ENCODE measurements at regions not wholly inside any gene's neighbourhood (a gene's known extent, or its start where the extent isn't known, plus 50 kb on each side); places are given as distances from the start of the nearest gene placed in this dataset.

- Histone ChIP-seq H3K4me2 (ENCODE audit: low read length) (no peak overlapping the region), H2AK5ac (ENCODE audit: low read length) (no peak overlapping the region), H3K27ac (ENCODE audit: low read depth, low read length) (no peak overlapping the region), H2BK5ac (ENCODE audit: low read length) (no peak overlapping the region), H3K4me3 (ENCODE audit: low read length) (no peak overlapping the region), H3K56ac (ENCODE audit: low read length) (no peak overlapping the region), H3K36me3 (ENCODE audit: control insufficient read depth, insufficient read depth, low read length) (no peaks in the 10 kb centered on the region), H2BK15ac (replicated peaks; ENCODE audit: low read depth) (no peak overlapping the region), H3K79me2 (ENCODE audit: control insufficient read depth, insufficient read depth, low read length) (no peaks in the 10 kb centered on the region), H4K5ac (ENCODE audit: low read length) (no peak overlapping the region), H2BK120ac (ENCODE audit: low read depth, low read length) (no peak overlapping the region), H3K18ac (ENCODE audit: low read length) (no peak overlapping the region), H3K27me3 (ENCODE audit: insufficient read depth, low read length, poor library complexity) (no peaks in the 10 kb centered on the region), H4K8ac (ENCODE audit: low read depth, low read length) (no peak overlapping the region), H3K79me1 (ENCODE audit: low read length) (no peaks in the 10 kb centered on the region), H3K23ac (ENCODE audit: low read length) (no peak overlapping the region), H3K9ac (ENCODE audit: low read length) (no peak overlapping the region), H3K4me1 (ENCODE audit: control insufficient read depth, low read depth, low read length) (no peaks in the 10 kb centered on the region), H3K4ac (ENCODE audit: low read depth, low read length) (no peak overlapping the region)
- WGBS (ENCODE audit: extremely low coverage, insufficient coverage, low lambda C conversion rate) = no CpG with 5 or more reads among the region's 2 CpGs
- DNase-seq = no peak
These were observed 828.7 kb upstream of the LRRN3 start for GRCh38 chr7:110262251-110262650.

- no peak overlapping the region for H3K9ac ChIP-seq (ENCODE audit: low read length)
- H3K4ac ChIP-seq (ENCODE audit: low read depth, low read length) = no peak overlapping the region
- no peak overlapping the region for H2BK5ac ChIP-seq (ENCODE audit: low read length)
- H3K27ac ChIP-seq (ENCODE audit: low read depth, low read length) = no peak overlapping the region
- no peak overlapping the region for H2BK120ac ChIP-seq (ENCODE audit: low read depth, low read length)
- no peak overlapping the region for H3K23ac ChIP-seq (ENCODE audit: low read length)
- H3K56ac ChIP-seq (ENCODE audit: low read length) = no peak overlapping the region
- no peaks in the 10 kb centered on the region for H3K36me3 ChIP-seq (ENCODE audit: control insufficient read depth, insufficient read depth, low read length)
- no peak overlapping the region for H4K5ac ChIP-seq (ENCODE audit: low read length)
- no peak overlapping the region for H3K4me2 ChIP-seq (ENCODE audit: low read length)
- H3K79me1 ChIP-seq (ENCODE audit: low read length) = no peaks in the 10 kb centered on the region
- no peak overlapping the region for H3K18ac ChIP-seq (ENCODE audit: low read length)
- WGBS (ENCODE audit: extremely low coverage, insufficient coverage, low lambda C conversion rate) = no CpG with 5 or more reads among the region's 5 CpGs
- no peak overlapping the region for H4K8ac ChIP-seq (ENCODE audit: low read depth, low read length)
- no peak overlapping the region for H3K4me3 ChIP-seq (ENCODE audit: low read length)
- H3K4me1 ChIP-seq (ENCODE audit: control insufficient read depth, low read depth, low read length) = no peaks in the 10 kb centered on the region
- no peak overlapping the region for H2AK5ac ChIP-seq (ENCODE audit: low read length)
- H3K79me2 ChIP-seq (ENCODE audit: control insufficient read depth, insufficient read depth, low read length) = no peaks in the 10 kb centered on the region
- DNase-seq = no peak
- no peaks in the 10 kb centered on the region for H3K27me3 ChIP-seq (ENCODE audit: insufficient read depth, low read length, poor library complexity)
- no peak overlapping the region for H2BK15ac ChIP-seq (replicated peaks; ENCODE audit: low read depth)
These were observed 826.6 kb upstream of the LRRN3 start for GRCh38 chr7:110264288-110264687.

- H3K4ac ChIP-seq (ENCODE audit: low read depth, low read length) = no peak overlapping the region
- H4K5ac ChIP-seq (ENCODE audit: low read length) = no peak overlapping the region
- H2BK15ac ChIP-seq (replicated peaks; ENCODE audit: low read depth) = no peak overlapping the region
- WGBS (ENCODE audit: extremely low coverage, insufficient coverage, low lambda C conversion rate) = no CpG with 5 or more reads among the region's 4 CpGs
- H3K4me2 ChIP-seq (ENCODE audit: low read length) = no peak overlapping the region
- H3K79me1 ChIP-seq (ENCODE audit: low read length) = no peaks in the 10 kb centered on the region
- H2BK120ac ChIP-seq (ENCODE audit: low read depth, low read length) = no peak overlapping the region
- no peak overlapping the region for H3K23ac ChIP-seq (ENCODE audit: low read length)
- H2AK5ac ChIP-seq (ENCODE audit: low read length) = no peak overlapping the region
- H3K27ac ChIP-seq (ENCODE audit: low read depth, low read length) = no peak overlapping the region
- no peaks in the 10 kb centered on the region for H3K36me3 ChIP-seq (ENCODE audit: control insufficient read depth, insufficient read depth, low read length)
- H3K4me1 ChIP-seq (ENCODE audit: control insufficient read depth, low read depth, low read length) = no peaks in the 10 kb centered on the region
- no peaks in the 10 kb centered on the region for H3K27me3 ChIP-seq (ENCODE audit: insufficient read depth, low read length, poor library complexity)
- H3K9ac ChIP-seq (ENCODE audit: low read length) = no peak overlapping the region
- no peaks in the 10 kb centered on the region for H3K79me2 ChIP-seq (ENCODE audit: control insufficient read depth, insufficient read depth, low read length)
- H2BK5ac ChIP-seq (ENCODE audit: low read length) = no peak overlapping the region
- no peak overlapping the region for H3K4me3 ChIP-seq (ENCODE audit: low read length)
- H3K56ac ChIP-seq (ENCODE audit: low read length) = no peak overlapping the region
- H3K18ac ChIP-seq (ENCODE audit: low read length) = no peak overlapping the region
- H4K8ac ChIP-seq (ENCODE audit: low read depth, low read length) = no peak overlapping the region
- DNase-seq = no peak
These were observed 809.6 kb upstream of the LRRN3 start for GRCh38 chr7:110281362-110281761.

GRCh38 chr7:110283056-110283455, 807.9 kb upstream of the LRRN3 start:
- Histone ChIP-seq H3K4me2 (ENCODE audit: low read length) (no peak overlapping the region), H3K79me1 (ENCODE audit: low read length) (no peaks in the 10 kb centered on the region), H2AK5ac (ENCODE audit: low read length) (no peak overlapping the region), H2BK120ac (ENCODE audit: low read depth, low read length) (no peak overlapping the region), H2BK15ac (replicated peaks; ENCODE audit: low read depth) (no peak overlapping the region), H3K4ac (ENCODE audit: low read depth, low read length) (no peak overlapping the region), H3K4me1 (ENCODE audit: control insufficient read depth, low read depth, low read length) (no peaks in the 10 kb centered on the region), H3K27ac (ENCODE audit: low read depth, low read length) (no peak overlapping the region), H4K8ac (ENCODE audit: low read depth, low read length) (no peak overlapping the region), H3K36me3 (ENCODE audit: control insufficient read depth, insufficient read depth, low read length) (no peaks in the 10 kb centered on the region), H3K4me3 (ENCODE audit: low read length) (no peak overlapping the region), H3K23ac (ENCODE audit: low read length) (no peak overlapping the region), H3K9ac (ENCODE audit: low read length) (no peak overlapping the region), H3K18ac (ENCODE audit: low read length) (no peak overlapping the region), H3K79me2 (ENCODE audit: control insufficient read depth, insufficient read depth, low read length) (no peaks in the 10 kb centered on the region), H2BK5ac (ENCODE audit: low read length) (no peak overlapping the region), H4K5ac (ENCODE audit: low read length) (no peak overlapping the region), H3K27me3 (ENCODE audit: insufficient read depth, low read length, poor library complexity) (no peaks in the 10 kb centered on the region), H3K56ac (ENCODE audit: low read length) (no peak overlapping the region)
- peak; percentile 36 for DNase-seq
- WGBS (ENCODE audit: extremely low coverage, insufficient coverage, low lambda C conversion rate) = no CpG with 5 or more reads among the region's 2 CpGs

GRCh38 chr7:110291430-110291829, 799.5 kb upstream of the LRRN3 start:
- H3K79me2 ChIP-seq (ENCODE audit: control insufficient read depth, insufficient read depth, low read length) = no peaks in the 10 kb centered on the region
- no peak overlapping the region for H4K8ac ChIP-seq (ENCODE audit: low read depth, low read length)
- no peaks in the 10 kb centered on the region for H3K27me3 ChIP-seq (ENCODE audit: insufficient read depth, low read length, poor library complexity)
- no peak for DNase-seq
- H2BK120ac ChIP-seq (ENCODE audit: low read depth, low read length) = no peak overlapping the region
- H3K56ac ChIP-seq (ENCODE audit: low read length) = no peak overlapping the region
- H3K4me1 ChIP-seq (ENCODE audit: control insufficient read depth, low read depth, low read length) = no peaks in the 10 kb centered on the region
- no peak overlapping the region for H3K4me2 ChIP-seq (ENCODE audit: low read length)
- no peak overlapping the region for H3K18ac ChIP-seq (ENCODE audit: low read length)
- H3K79me1 ChIP-seq (ENCODE audit: low read length) = no peaks in the 10 kb centered on the region
- no peaks in the 10 kb centered on the region for H3K36me3 ChIP-seq (ENCODE audit: control insufficient read depth, insufficient read depth, low read length)
- no CpG with 5 or more reads among the region's 2 CpGs for WGBS (ENCODE audit: extremely low coverage, insufficient coverage, low lambda C conversion rate)
- H3K4ac ChIP-seq (ENCODE audit: low read depth, low read length) = no peak overlapping the region
- H2BK15ac ChIP-seq (replicated peaks; ENCODE audit: low read depth) = no peak overlapping the region
- H3K27ac ChIP-seq (ENCODE audit: low read depth, low read length) = no peak overlapping the region
- H3K9ac ChIP-seq (ENCODE audit: low read length) = no peak overlapping the region
- no peak overlapping the region for H4K5ac ChIP-seq (ENCODE audit: low read length)
- H3K4me3 ChIP-seq (ENCODE audit: low read length) = no peak overlapping the region
- no peak overlapping the region for H3K23ac ChIP-seq (ENCODE audit: low read length)
- no peak overlapping the region for H2AK5ac ChIP-seq (ENCODE audit: low read length)
- no peak overlapping the region for H2BK5ac ChIP-seq (ENCODE audit: low read length)

- Histone ChIP-seq H3K23ac (ENCODE audit: low read length) (no peak overlapping the region), H2BK5ac (ENCODE audit: low read length) (no peak overlapping the region), H3K56ac (ENCODE audit: low read length) (no peak overlapping the region), H3K27ac (ENCODE audit: low read depth, low read length) (no peak overlapping the region), H2AK5ac (ENCODE audit: low read length) (no peak overlapping the region), H3K18ac (ENCODE audit: low read length) (no peak overlapping the region), H3K27me3 (ENCODE audit: insufficient read depth, low read length, poor library complexity) (no peaks in the 10 kb centered on the region), H3K79me1 (ENCODE audit: low read length) (no peaks in the 10 kb centered on the region), H2BK120ac (ENCODE audit: low read depth, low read length) (no peak overlapping the region), H4K5ac (ENCODE audit: low read length) (no peak overlapping the region), H3K4me2 (ENCODE audit: low read length) (no peak overlapping the region), H3K4me3 (ENCODE audit: low read length) (no peak overlapping the region), H3K9ac (ENCODE audit: low read length) (no peak overlapping the region), H3K79me2 (ENCODE audit: control insufficient read depth, insufficient read depth, low read length) (no peaks in the 10 kb centered on the region), H3K36me3 (ENCODE audit: control insufficient read depth, insufficient read depth, low read length) (no peaks in the 10 kb centered on the region), H3K4ac (ENCODE audit: low read depth, low read length) (no peak overlapping the region), H3K4me1 (ENCODE audit: control insufficient read depth, low read depth, low read length) (no peaks in the 10 kb centered on the region), H4K8ac (ENCODE audit: low read depth, low read length) (no peak overlapping the region), H2BK15ac (replicated peaks; ENCODE audit: low read depth) (no peak overlapping the region)
- DNase-seq = no peak
- WGBS (ENCODE audit: extremely low coverage, insufficient coverage, low lambda C conversion rate) = no CpG with 5 or more reads among the region's 1 CpG
These were observed 794.6 kb upstream of the LRRN3 start for GRCh38 chr7:110296321-110296720.

All from mesendoderm (in vitro differentiated cells).